Left lung (tissue), 4 donors: ENCODE measurements at regions not wholly inside any gene's neighbourhood (a gene's known extent, or its start where the extent isn't known, plus 50 kb on each side); places are given as distances from the start of the nearest gene placed in this dataset.
A peak's percentile ranks its signal among the peaks of the same experiment; 100 is the strongest.

Experiments
- ATAC-seq: fragments of 200-7000 bp; cut with Tn5 transposase; one replicate; pipeline ENCODE4 v1.9.1; 2020; ENCODE audit warnings: moderate library complexity
- DNase-seq, 4 donors: peaks; one replicate each; pipeline ENCODE4 v3.0.0-alpha.2; 2013 to 2020
- H3K27ac ChIP-seq, 2 donors: fragments of 200-600 bp; sonication (generic) in 1 of 2; one replicate each; pipeline versions ENCODE4 v1.5.0 to v1.8.0; 2020 to 2021
- H3K27me3 ChIP-seq, 2 donors: fragments of 200-600 bp; sonication (generic) in 1 of 2; one replicate each; pipeline versions ENCODE4 v1.5.0 to v1.8.0; 2020 to 2021
- H3K36me3 ChIP-seq, 2 donors: fragments of 200-600 bp; sonication (generic) in 1 of 2; one replicate each; pipeline versions ENCODE4 v1.5.0 to v1.8.0; 2020 to 2021
- H3K4me1 ChIP-seq, 2 donors: fragments of 200-600 bp; one replicate each; pipeline ENCODE4 v1.8.0; 2021
- H3K4me3 ChIP-seq, 2 donors: fragments of 200-600 bp; sonication (generic) in 1 of 2; one replicate each; pipeline versions ENCODE4 v1.5.0 to v1.8.0; 2020 to 2021; ENCODE audit warnings: mild to moderate bottlenecking in 1 of 2
- H3K9me3 ChIP-seq, 2 donors: fragments of 200-600 bp; sonication (generic) in 1 of 2; one replicate each; pipeline versions ENCODE4 v1.5.0 to v1.8.0; 2020 to 2021
- CTCF ChIP-seq, 2 donors: fragments of 200-600 bp; sonication (generic) in 1 of 2; IDR thresholded peaks; one replicate each; pipeline versions ENCODE4 v1.5.0 to v1.8.0; 2021; ENCODE audit warnings: antibody characterized with exemption in 2 of 2
- intact Hi-C, 2 donors: fragments of 100-400 bp; cut with DNase I; formaldehyde crosslinking; loops; one replicate each; pipeline versions ENCODE4 v1.11.2 to v1.14.2; 2022
- donor health status: DM: no; HTN: yes; CAD: no.
- donor health status: DM: no; HTN: no; CAD: no.

- intact Hi-C loops = no loop called here
- no peaks in the 10 kb centered on the region for H3K9me3 ChIP-seq
- no peaks in the 10 kb centered on the region for H3K36me3 ChIP-seq
- ATAC-seq (no peak), DNase-seq (no peak)
- H3K4me3 ChIP-seq = no peak overlapping the region
- no peak overlapping the region for H3K27ac ChIP-seq
- no peak for TF ChIP-seq CTCF (IDR thresholded peaks at IDR 0.05)
- H3K4me1 ChIP-seq = no peaks in the 10 kb centered on the region
- no peaks in the 10 kb centered on the region for H3K27me3 ChIP-seq
Observed at GRCh38 chr13:89113744-89114143, 1442.6 kb downstream of the SLITRK5 start.

- Histone ChIP-seq H3K4me3 (no peak overlapping the region), H3K27ac (no peak overlapping the region), H3K36me3 (no peaks in the 10 kb centered on the region), H3K9me3 (no peaks in the 10 kb centered on the region), H3K4me1 (no peaks in the 10 kb centered on the region), H3K27me3 (no peaks in the 10 kb centered on the region)
- no peak for ATAC-seq
- no peak for DNase-seq
- intact Hi-C loops = no loop called here
- no peak for TF ChIP-seq CTCF (IDR thresholded peaks at IDR 0.05)
Observed at GRCh38 chr13:89115307-89115706, 1444.1 kb downstream of the SLITRK5 start.

- Histone ChIP-seq H3K4me1 (no peaks in the 10 kb centered on the region), H3K4me3 (no peak overlapping the region), H3K9me3 (no peaks in the 10 kb centered on the region), H3K27me3 (no peaks in the 10 kb centered on the region), H3K36me3 (no peaks in the 10 kb centered on the region), H3K27ac (no peak overlapping the region)
- intact Hi-C loops = no loop called here
- DNase-seq = no peak
- no peak for TF ChIP-seq CTCF (IDR thresholded peaks at IDR 0.05)
- no peak for ATAC-seq
Observed at GRCh38 chr13:89136678-89137077, 1465.5 kb downstream of the SLITRK5 start.

GRCh38 chr13:89150362-89150761 is 1479.2 kb downstream of the SLITRK5 start:
- H3K4me1 ChIP-seq = no peaks in the 10 kb centered on the region
- ATAC-seq (peak; percentile 62), DNase-seq (peak in 2 of 4 donors; percentile 9 to 12)
- intact Hi-C loops = no loop called here
- H3K27me3 ChIP-seq = no peaks in the 10 kb centered on the region
- peaks cover 0 to 10% of the 10 kb centered on the region in 2 donors for H3K9me3 ChIP-seq
- H3K36me3 ChIP-seq = no peaks in the 10 kb centered on the region
- no peak overlapping the region for H3K27ac ChIP-seq
- no peak for TF ChIP-seq CTCF (IDR thresholded peaks at IDR 0.05)
- no peak overlapping the region for H3K4me3 ChIP-seq

GRCh38 chr13:89153941-89154340 is 1482.8 kb downstream of the SLITRK5 start:
- no peak for TF ChIP-seq CTCF (IDR thresholded peaks at IDR 0.05)
- intact Hi-C loops = no loop called here

More at GRCh38 chr13:89153941-89154340, 1482.8 kb downstream of the SLITRK5 start:
- Histone ChIP-seq H3K27ac (no peak overlapping the region), H3K9me3 (peaks cover 0 to 16% of the 10 kb centered on the region in 2 donors), H3K36me3 (no peaks in the 10 kb centered on the region), H3K27me3 (no peaks in the 10 kb centered on the region), H3K4me3 (no peak overlapping the region), H3K4me1 (no peaks in the 10 kb centered on the region)
- ATAC-seq (no peak), DNase-seq (no peak)
